HepG2 (cell line): ENCODE measurements at regions not wholly inside any gene's neighbourhood (a gene's known extent, or its start where the extent isn't known, plus 50 kb on each side); places are given as distances from the start of the nearest gene placed in this dataset.

Experiments
- ATAC-seq: fragments of 200-7000 bp; cut with Tn5 transposase; 3 replicates; pipeline ENCODE4 v1.9.1; 2020; ENCODE audit warnings: mild to moderate bottlenecking, moderate library complexity
- BruUV-seq: library from RNA; stranded (reverse); fragments of 400-500 nt; replicated peaks from 2 replicates; lab custom pipeline; 2021; lab: Mats Ljungman, UMichigan
- CTCF ChIA-PET: fragments of 300-600 bp; formaldehyde crosslinking; extraction: SDS; loops from one replicate; lab custom pipeline; 2021; ENCODE audit warnings: low total read pairs, inconsistent platforms, low intra/inter-chr PET ratio; lab: Yijun Ruan, JAX
- POLR2A ChIA-PET: fragments of 350-600 bp; sonication (Branson Sonifier 250); formaldehyde crosslinking; loops from one replicate; lab custom pipeline; 2020; ENCODE audit warnings: antibody characterized with exemption, inconsistent platforms; lab: Yijun Ruan, JAX
- DNase-seq: peaks from one replicate; pipeline ENCODE4 v3.0.0-alpha.2; 2015; ENCODE audit warnings: low spot score
- FAIRE-seq: peaks from 3 replicates; lab custom pipeline; 2011; peaks lifted over from hg19 to GRCh38; lab: Jason Lieb, UNC
- H2AFZ ChIP-seq: one replicate; pipeline ENCODE4 v1.6.1; 2011; ENCODE audit warnings: low read length, inconsistent platforms
- H3K27ac ChIP-seq: fragments of 300-600 bp; 3 replicates; pipeline ENCODE4 v1.8.0; 2011; ENCODE audit warnings: mixed run types, mild to moderate bottlenecking, mixed read lengths, low read length, inconsistent platforms; ENCODE audit not compliant: insufficient read depth; ENCODE audit errors: extremely low read length
- H3K27me3 ChIP-seq, 2 experiments: fragments of 200-600 bp in 1 of 2; 2 replicates in 1 of 2; 3 replicates in 1 of 2; pipeline versions ENCODE4 v1.6.0 to v1.8.0; 2011; ENCODE audit warnings: low read length in 2 of 2, mild to moderate bottlenecking in 2 of 2, moderate library complexity in 2 of 2, inconsistent platforms in 1 of 2; ENCODE audit not compliant: insufficient read depth in 2 of 2, control insufficient read depth in 1 of 2
- H3K36me3 ChIP-seq, 2 experiments: fragments of 200-600 bp in 1 of 2; replicated peaks in 1 of 2; 2 replicates in 1 of 2; 3 replicates in 1 of 2; pipeline versions ENCODE4 v1.5.1 to v1.8.0; 2011; ENCODE audit warnings: low read length in 2 of 2, inconsistent platforms in 1 of 2; ENCODE audit not compliant: insufficient read depth in 2 of 2, control insufficient read depth in 1 of 2
- H3K4me1 ChIP-seq: 2 replicates; pipeline ENCODE4 v1.5.1; 2012; ENCODE audit warnings: low read length, inconsistent platforms; ENCODE audit not compliant: insufficient read depth
- H3K4me2 ChIP-seq: 2 replicates; pipeline ENCODE4 v1.6.0; 2011; ENCODE audit warnings: low read depth, low read length, inconsistent platforms
- H3K4me3 ChIP-seq, 3 experiments: fragments of 200-600 bp in 1 of 3; sonication (generic), shearing (Covaris generic) in 1 of 3; replicated peaks in 1 of 3; 2 replicates each; pipeline ENCODE4 v1.5.1; 2011 to 2016; ENCODE audit warnings: low read length in 3 of 3, inconsistent platforms in 2 of 3, low read depth in 2 of 3, mild to moderate bottlenecking in 2 of 3, control low read depth in 1 of 3, mixed read lengths in 1 of 3; ENCODE audit not compliant: insufficient read depth in 1 of 3
- H3K79me2 ChIP-seq: one replicate; pipeline ENCODE4 v1.6.1; 2011; ENCODE audit warnings: low read length, inconsistent platforms; ENCODE audit not compliant: insufficient read depth
- H3K9ac ChIP-seq: 2 replicates; pipeline ENCODE4 v1.6.0; 2011; ENCODE audit warnings: mild to moderate bottlenecking, low read depth, low read length, inconsistent platforms; ENCODE audit not compliant: insufficient read depth
- H3K9me3 ChIP-seq: 2 replicates; pipeline ENCODE4 v1.5.1; 2012; ENCODE audit warnings: mild to moderate bottlenecking, low read length
- H4K20me1 ChIP-seq: 2 replicates; pipeline ENCODE4 v1.6.0; 2011; ENCODE audit warnings: inconsistent platforms, mild to moderate bottlenecking, low read length, moderate library complexity; ENCODE audit not compliant: insufficient read depth
- PRDM4 ChIP-seq: sonication (generic); formaldehyde crosslinking; IDR thresholded peaks from 2 replicates; pipeline ENCODE4 v1.9.0; 2021; ENCODE audit warnings: missing genetic modification reagents, borderline replicate concordance
- SRSF1 ChIP-seq: fragments of 200-400 bp; formaldehyde crosslinking; optimal IDR thresholded peaks from 2 replicates; pipeline ENCODE3; 2017; ENCODE audit warnings: mild to moderate bottlenecking, low read depth, low read length, moderate library complexity
- ZFP36 ChIP-seq: fragments of 150-350 bp; IDR thresholded peaks from 2 replicates; pipeline ENCODE4 v1.6.1; 2018; ENCODE audit warnings: borderline replicate concordance, low read length, low read depth; ENCODE audit not compliant: partially characterized antibody
- ZNF281 ChIP-seq: sonication (generic); formaldehyde crosslinking; IDR thresholded peaks from 2 replicates; pipeline ENCODE4 v1.4.0; 2020; ENCODE audit warnings: missing genetic modification reagents, borderline replicate concordance
- ZNF513 ChIP-seq: sonication (generic); formaldehyde crosslinking; conservative IDR thresholded peaks from 2 replicates; pipeline ENCODE4 v1.5.0; 2020; ENCODE audit warnings: missing genetic modification reagents
- WGBS: methylation state at CpG from one replicate; pipeline ENCODE4 v1.1.6; 2017; ENCODE audit warnings: low lambda C conversion rate; 5-methylcytosine and 5-hydroxymethylcytosine counted together
- in situ Hi-C: cut with HindIII; loops from 2 replicates; pipeline ENCODE4 v1.10.0; 2017; ENCODE audit warnings: low pct_unique_long_range_greater_than_20kb; ENCODE audit not compliant: extremely low pct_ligation_motif_present
- intact Hi-C: fragments of 100-400 bp; cut with micrococcal nuclease; formaldehyde crosslinking; loops from one replicate; pipeline ENCODE4 v1.10.0; 2022; ENCODE audit not compliant: unreplicated experiment

GRCh38 chr4:136002316-136002715, 1530.0 kb downstream of the PCDH18 start (continued):
- no peak for TF ChIP-seq ZNF513 (CRISPR knock-in tag)

GRCh38 chr4:136001791-136002190, 1530.5 kb downstream of the PCDH18 start:
- in situ Hi-C loops (no loop called here), intact Hi-C loops (no loop called here)
- no peak overlapping the region for H3K4me3 ChIP-seq
- WGBS, result 17% methylated on average over 2 of the region's 2 CpGs
- no peak overlapping the region for H3K27ac ChIP-seq
- no peak overlapping the region for H3K9ac ChIP-seq
- ChIA-PET POLR2A (no interaction called here), CTCF (no interaction called here)
- H3K36me3 ChIP-seq, result no peaks in the 10 kb centered on the region
- no peaks in the 10 kb centered on the region for H4K20me1 ChIP-seq
- FAIRE-seq (no peak), ATAC-seq (no peak), DNase-seq (no peak)
- no peaks in the 10 kb centered on the region for H3K79me2 ChIP-seq
- H2AFZ ChIP-seq, result no peak overlapping the region
- H3K4me2 ChIP-seq, result no peak overlapping the region
- BruUV-seq, result no TSS peak
- H3K27me3 ChIP-seq, result no peaks in the 10 kb centered on the region
- no peaks in the 10 kb centered on the region for H3K9me3 ChIP-seq
- H3K4me1 ChIP-seq, result no peaks in the 10 kb centered on the region
- TF ChIP-seq PRDM4 (CRISPR knock-in tag) (no peak), ZNF281 (CRISPR knock-in tag) (no peak), SRSF1 (no peak), ZFP36 (no peak)
